Choroid plexus epithelial cell (primary cell): ENCODE measurements at regions not wholly inside any gene's neighbourhood (a gene's known extent, or its start where the extent isn't known, plus 50 kb on each side); places are given as distances from the start of the nearest gene placed in this dataset.

Experiments used
- DNase-seq: peaks from one replicate; pipeline ENCODE4 v3.0.0-alpha.2; 2010; ENCODE audit warnings: low read depth
- H3K4me3 ChIP-seq: 2 replicates; pipeline ENCODE4 v1.5.1; 2011; ENCODE audit warnings: low read depth, mild to moderate bottlenecking, control low read depth, low read length, moderate library complexity
- TF ChIP-seq, protein P1 (sequence below): conservative IDR thresholded peaks from 2 replicates; pipeline ENCODE4 v1.5.1; 2011; ENCODE audit warnings: low read depth, mild to moderate bottlenecking, control low read depth, inconsistent platforms, low read length, moderate library complexity

DNA sequence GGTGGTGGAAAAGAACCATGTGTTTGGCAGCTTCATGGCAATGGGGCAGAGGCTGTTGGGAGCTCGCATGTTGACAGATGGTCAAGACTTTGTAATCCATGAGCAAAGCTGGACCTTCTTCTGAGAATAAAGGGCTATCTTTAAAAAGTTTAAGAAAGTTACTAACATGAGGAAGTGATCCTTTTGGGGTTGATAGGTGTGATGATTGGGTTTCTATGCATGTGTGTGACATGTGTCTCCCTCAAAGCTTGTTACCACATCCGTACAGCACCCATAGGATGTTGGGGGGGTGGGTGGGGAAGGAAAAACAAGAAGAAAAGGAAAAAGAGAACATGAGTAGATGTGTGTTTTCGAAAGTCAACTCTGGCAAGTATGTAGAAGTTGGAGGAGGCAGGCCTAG is 123.0 kb upstream of the TLR3 start:
- DNase-seq = no peak
- TF ChIP-seq, protein P1, sequence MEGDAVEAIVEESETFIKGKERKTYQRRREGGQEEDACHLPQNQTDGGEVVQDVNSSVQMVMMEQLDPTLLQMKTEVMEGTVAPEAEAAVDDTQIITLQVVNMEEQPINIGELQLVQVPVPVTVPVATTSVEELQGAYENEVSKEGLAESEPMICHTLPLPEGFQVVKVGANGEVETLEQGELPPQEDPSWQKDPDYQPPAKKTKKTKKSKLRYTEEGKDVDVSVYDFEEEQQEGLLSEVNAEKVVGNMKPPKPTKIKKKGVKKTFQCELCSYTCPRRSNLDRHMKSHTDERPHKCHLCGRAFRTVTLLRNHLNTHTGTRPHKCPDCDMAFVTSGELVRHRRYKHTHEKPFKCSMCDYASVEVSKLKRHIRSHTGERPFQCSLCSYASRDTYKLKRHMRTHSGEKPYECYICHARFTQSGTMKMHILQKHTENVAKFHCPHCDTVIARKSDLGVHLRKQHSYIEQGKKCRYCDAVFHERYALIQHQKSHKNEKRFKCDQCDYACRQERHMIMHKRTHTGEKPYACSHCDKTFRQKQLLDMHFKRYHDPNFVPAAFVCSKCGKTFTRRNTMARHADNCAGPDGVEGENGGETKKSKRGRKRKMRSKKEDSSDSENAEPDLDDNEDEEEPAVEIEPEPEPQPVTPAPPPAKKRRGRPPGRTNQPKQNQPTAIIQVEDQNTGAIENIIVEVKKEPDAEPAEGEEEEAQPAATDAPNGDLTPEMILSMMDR = no peak
- no peak overlapping the region for H3K4me3 ChIP-seq

DNA sequence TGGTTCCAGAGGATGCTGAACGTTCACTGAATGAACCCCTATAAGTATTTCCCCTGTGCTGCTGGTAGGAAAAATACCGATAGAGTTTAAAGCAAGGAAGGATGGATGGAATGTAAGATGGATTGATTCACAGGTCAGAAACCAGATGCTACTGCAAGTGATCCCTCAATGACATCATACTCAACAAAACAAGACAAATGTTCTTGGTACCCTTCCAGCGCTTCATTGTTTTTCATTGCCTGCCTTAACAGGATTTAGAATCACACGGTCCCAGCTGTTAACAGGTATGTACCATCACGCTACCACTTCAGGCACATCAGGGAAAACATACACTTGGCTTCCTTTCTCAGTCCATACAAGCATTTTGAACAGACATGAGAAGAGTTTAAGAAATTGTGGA is 118.1 kb upstream of the TLR3 start:
- peak; percentile 97 for DNase-seq
- no peak overlapping the region for H3K4me3 ChIP-seq
- TF ChIP-seq, protein P1 = no peak

DNA sequence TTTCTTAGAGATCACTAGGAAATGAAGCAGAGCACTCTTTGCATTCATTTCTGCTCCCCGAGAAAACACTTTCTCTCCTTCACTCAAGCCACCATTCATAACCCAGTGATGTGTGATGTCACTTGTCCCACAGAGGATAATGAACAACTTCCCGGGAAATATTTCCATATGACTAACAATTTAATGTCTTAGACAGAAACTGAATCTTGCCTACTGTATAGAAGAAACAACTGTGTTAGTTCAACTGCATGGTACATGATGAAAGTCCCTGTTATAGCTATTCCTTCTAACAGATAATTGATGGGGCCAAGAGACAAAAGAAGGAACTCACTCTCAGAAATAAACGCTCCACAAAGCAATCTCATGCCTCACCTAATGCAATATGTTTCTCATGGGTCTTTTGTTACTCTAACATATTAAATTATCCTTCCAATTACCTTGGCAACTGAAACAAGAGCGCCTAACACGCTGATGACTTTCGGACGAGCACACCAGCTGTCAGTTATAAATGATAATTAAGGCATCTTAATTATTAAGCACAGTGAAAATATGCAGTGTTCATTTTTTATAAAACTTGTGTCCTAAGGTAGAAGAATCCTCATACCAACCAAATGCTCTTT is 113.7 kb upstream of the TLR3 start:
- H3K4me3 ChIP-seq = no peak overlapping the region
- DNase-seq = no peak
- TF ChIP-seq, protein P1 = no peak

DNA sequence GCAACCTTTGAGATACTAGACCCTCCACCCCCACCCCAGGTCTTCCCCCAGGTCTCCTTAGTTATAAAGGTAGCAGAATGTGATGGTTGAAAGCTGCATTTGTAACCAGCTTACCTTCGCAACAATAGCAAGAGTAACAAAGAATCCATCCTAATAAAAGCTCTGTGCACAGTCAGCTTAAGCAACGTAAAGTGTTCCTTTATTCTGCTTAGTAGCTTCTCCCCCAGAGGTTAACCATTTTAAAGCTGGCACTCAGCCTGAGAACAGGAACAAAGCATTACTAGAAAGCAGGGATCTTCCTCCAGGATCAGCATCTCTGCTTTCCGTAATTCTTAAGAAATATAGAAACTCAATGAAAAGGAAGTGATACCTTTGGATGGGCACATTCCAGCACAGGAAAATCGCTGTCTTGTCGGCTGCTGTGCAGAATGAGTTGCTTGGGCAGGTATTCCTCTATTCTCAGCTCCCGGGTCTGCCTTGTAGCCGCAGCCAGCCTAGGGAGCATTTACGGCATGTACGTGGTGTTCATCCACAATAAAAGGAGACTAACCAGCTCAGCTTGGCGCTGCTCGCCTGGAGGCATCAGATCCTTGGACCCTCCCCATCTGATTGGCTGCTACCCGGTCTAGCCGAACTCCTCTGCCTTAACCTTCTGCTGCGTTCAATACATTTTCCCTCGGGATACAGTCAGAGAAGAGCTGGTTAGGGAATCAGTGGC is 113.0 kb upstream of the TLR3 start:
- no peak overlapping the region for H3K4me3 ChIP-seq
- DNase-seq = no peak

DNA sequence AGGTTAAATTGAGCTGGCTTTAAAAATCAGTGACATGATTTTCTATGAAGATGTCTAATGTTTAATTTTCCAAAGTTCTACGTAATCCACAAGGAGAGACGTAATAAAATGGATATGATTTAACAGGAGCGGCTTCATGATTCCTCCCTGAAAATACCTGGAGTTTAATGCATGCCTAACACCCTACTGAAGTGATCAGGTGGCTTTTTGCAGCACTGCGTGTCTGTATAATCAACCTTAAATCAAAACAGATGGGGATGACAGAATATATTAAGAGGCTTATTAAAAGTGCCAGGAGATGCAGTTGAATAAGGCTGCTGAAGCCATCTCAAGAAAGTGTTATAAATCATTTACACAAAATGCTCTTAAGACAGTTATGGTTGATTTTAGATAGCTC is 112.4 kb upstream of the TLR3 start:
- no peak for DNase-seq
- TF ChIP-seq, protein P1 = no peak
- H3K4me3 ChIP-seq = no peak overlapping the region

More for the DNA sequence above, 113.0 kb upstream of the TLR3 start:
- TF ChIP-seq, protein P1 = no peak

DNA sequence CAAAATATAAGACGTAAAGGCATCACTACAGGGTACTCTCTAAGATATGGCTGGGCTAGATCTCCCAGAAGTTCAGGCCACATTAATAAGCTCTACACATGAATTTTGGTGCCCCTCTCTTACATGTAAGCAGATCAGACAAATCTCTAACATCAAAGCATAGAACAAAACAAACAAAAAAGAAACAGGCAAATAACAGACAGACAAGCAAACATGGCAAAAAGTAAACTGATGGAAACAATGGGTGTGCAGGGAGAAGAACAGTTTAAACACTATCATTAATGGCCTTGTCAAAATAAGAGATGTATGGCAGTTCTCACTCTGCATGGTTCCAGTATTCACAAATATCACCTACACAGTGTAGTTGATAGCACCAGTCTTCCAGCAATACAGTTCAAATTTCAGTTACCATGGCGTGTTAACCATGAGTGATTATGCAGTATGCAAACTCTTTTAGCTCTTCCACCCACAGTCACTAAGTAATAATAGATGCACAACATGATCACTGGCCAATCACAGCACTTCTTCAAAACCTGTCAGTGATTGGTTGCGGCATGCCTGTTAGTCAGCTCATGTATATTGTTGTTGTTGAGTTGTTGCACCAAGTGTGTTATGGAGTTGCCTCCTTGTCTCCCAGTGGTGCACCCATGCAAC is 110.7 kb upstream of the TLR3 start:
- H3K4me3 ChIP-seq = no peak overlapping the region
- DNase-seq = no peak
- TF ChIP-seq, protein P1 = no peak
